ENCODE measurements at regions not wholly inside any gene's neighbourhood (a gene's known extent, or its start where the extent isn't known, plus 50 kb on each side); places are given as distances from the start of the nearest gene placed in this dataset.
A peak's percentile ranks its signal among the peaks of the same experiment; 100 is the strongest.

DNA sequence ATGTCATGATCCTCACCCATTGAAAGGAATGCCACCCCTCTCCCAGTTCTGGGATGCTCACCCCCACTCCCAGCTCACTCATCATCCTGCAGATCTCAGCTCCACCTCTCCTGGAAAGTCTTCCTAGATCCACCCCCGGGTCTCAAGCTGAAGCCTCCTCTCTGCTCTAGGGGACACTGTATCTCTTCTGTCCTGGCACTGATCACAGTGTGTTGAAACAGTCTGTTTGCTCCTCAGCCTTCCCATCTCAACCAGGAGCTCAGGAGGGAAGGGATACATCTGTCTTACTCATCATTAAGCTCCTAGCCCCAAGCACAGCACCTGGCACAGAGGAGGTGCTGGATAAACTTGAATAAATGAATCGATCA is 80.1 kb downstream of the MRPL14 start:
- Mint-ChIP-seq H3K27ac (peak overlapping the region in 2 of 7 donors; percentile 54 to 69), H3K36me3 (peaks cover 0 to 3% of the 10 kb centered on the region in 2 donors), H3K27me3 (ENCODE audit: low read depth in 3 of 3) (peaks cover 0 to 11% (median 3%) of the 10 kb centered on the region in 3 donors), H3K4me3 (peak overlapping the region in 1 of 2 donors; percentile 10), H3K4me1 (peaks cover 31% of the 10 kb centered on the region), H3K9me3 (no peaks in the 10 kb centered on the region)
- Histone ChIP-seq H3K4me2 (replicated peaks; ENCODE audit: extremely low read depth, low read length, poor library complexity, severe bottlenecking) (no peak overlapping the region), H3K27ac (ENCODE audit: low read depth in 1 of 2, low read length in 2 of 2) (no peak overlapping the region), H3K36me3 (replicated peaks in 1 of 2; ENCODE audit: control insufficient read depth in 1 of 2, insufficient read depth in 2 of 2, low read length in 2 of 2) (no peaks in the 10 kb centered on the region), H4K20me1 (ENCODE audit: insufficient read depth, low read length) (no peaks in the 10 kb centered on the region), H3K4me1 (ENCODE audit: control insufficient read depth in 1 of 2, insufficient read depth in 2 of 2, low read length in 2 of 2) (peaks cover 13 to 30% of the 10 kb centered on the region in 2 donors), H3K9ac (ENCODE audit: insufficient read depth, low read length, poor library complexity, severe bottlenecking) (no peak overlapping the region), H3K4me3 (replicated peaks in 1 of 3; ENCODE audit: low read depth in 2 of 3, low read length in 3 of 3) (no peak overlapping the region), H3K79me2 (ENCODE audit: insufficient read depth, low read length) (no peaks in the 10 kb centered on the region), H3K9me3 (replicated peaks in 1 of 2; ENCODE audit: control insufficient read depth in 1 of 2, insufficient read depth in 1 of 2, low read length in 2 of 2) (no peaks in the 10 kb centered on the region), H2AFZ (ENCODE audit: insufficient read depth, low read depth, low read length, poor library complexity, severe bottlenecking) (no peak overlapping the region), H3K27me3 (ENCODE audit: control insufficient read depth in 2 of 2, insufficient read depth in 2 of 2, low read length in 2 of 2) (no peaks in the 10 kb centered on the region)
- TF ChIP-seq, protein P1, sequence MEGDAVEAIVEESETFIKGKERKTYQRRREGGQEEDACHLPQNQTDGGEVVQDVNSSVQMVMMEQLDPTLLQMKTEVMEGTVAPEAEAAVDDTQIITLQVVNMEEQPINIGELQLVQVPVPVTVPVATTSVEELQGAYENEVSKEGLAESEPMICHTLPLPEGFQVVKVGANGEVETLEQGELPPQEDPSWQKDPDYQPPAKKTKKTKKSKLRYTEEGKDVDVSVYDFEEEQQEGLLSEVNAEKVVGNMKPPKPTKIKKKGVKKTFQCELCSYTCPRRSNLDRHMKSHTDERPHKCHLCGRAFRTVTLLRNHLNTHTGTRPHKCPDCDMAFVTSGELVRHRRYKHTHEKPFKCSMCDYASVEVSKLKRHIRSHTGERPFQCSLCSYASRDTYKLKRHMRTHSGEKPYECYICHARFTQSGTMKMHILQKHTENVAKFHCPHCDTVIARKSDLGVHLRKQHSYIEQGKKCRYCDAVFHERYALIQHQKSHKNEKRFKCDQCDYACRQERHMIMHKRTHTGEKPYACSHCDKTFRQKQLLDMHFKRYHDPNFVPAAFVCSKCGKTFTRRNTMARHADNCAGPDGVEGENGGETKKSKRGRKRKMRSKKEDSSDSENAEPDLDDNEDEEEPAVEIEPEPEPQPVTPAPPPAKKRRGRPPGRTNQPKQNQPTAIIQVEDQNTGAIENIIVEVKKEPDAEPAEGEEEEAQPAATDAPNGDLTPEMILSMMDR (IDR thresholded peaks at IDR 0.05): no peak
- intact Hi-C loops (cut with micrococcal nuclease): no loop called here
- no peak for DNase-seq
- WGBS (ENCODE audit: insufficient coverage): 76% methylated on average over 2 of the region's 2 CpGs

DNA sequence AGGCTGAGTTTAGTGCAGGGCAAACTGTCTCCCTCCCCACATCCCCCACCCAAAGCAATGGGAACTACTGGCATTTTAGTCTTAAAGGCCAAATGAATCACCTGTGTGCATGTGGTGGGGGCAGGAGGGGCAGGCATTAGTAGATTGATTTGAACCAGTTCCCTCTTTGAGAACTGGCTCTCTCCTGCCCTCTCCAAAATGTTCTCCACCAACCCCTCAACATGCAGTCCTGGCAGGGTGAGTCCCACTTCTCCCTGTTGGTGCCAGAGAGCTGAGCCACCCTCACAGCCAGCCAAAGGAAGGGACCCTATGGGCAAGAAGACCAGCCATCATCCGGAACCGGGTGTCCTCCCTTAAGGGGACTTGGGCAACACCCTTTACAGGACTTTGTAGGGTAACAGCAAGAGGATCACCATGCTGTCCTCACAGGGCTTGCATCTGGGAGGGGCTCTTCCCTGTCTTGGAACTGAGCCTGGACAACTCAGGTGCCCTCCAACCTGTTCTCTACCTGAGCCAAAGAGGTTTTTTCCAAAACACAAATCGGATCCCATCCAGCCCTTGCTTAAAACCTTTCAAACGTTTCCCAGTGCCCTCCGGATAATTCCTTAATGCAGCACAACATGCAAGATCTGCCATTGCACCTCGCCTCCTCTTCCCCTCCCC is 80.6 kb downstream of the MRPL14 start:
- Mint-ChIP-seq H3K36me3 (peaks cover 0 to 3% of the 10 kb centered on the region in 2 donors), H3K27ac (no peak overlapping the region), H3K9me3 (no peaks in the 10 kb centered on the region), H3K27me3 (ENCODE audit: low read depth in 3 of 3) (peaks cover 0 to 11% (median 3%) of the 10 kb centered on the region in 3 donors), H3K4me1 (peaks cover 31% of the 10 kb centered on the region), H3K4me3 (peak overlapping the region in 1 of 2 donors; percentile 40)
- H3K27me3 ChIP-seq (ENCODE audit: control insufficient read depth in 2 of 2, insufficient read depth in 2 of 2, low read length in 2 of 2): no peaks in the 10 kb centered on the region
- TF ChIP-seq, protein P1 (IDR thresholded peaks at IDR 0.05): no peak
- no peak overlapping the region for H2AFZ ChIP-seq (ENCODE audit: insufficient read depth, low read depth, low read length, poor library complexity, severe bottlenecking)
- H3K4me2 ChIP-seq (replicated peaks; ENCODE audit: extremely low read depth, low read length, poor library complexity, severe bottlenecking): no peak overlapping the region
- H4K20me1 ChIP-seq (ENCODE audit: insufficient read depth, low read length): no peaks in the 10 kb centered on the region
- H3K4me1 ChIP-seq (ENCODE audit: control insufficient read depth in 1 of 2, insufficient read depth in 2 of 2, low read length in 2 of 2): peaks cover 11 to 30% of the 10 kb centered on the region in 2 donors
- intact Hi-C loops (cut with micrococcal nuclease): no loop called here
- H3K4me3 ChIP-seq (replicated peaks in 1 of 3; ENCODE audit: low read depth in 2 of 3, low read length in 3 of 3): no peak overlapping the region
- 83% methylated on average over 6 of the region's 6 CpGs for WGBS (ENCODE audit: insufficient coverage)
- H3K9ac ChIP-seq (ENCODE audit: insufficient read depth, low read length, poor library complexity, severe bottlenecking): no peak overlapping the region
- no peak overlapping the region for H3K27ac ChIP-seq (ENCODE audit: low read depth in 1 of 2, low read length in 2 of 2)
- H3K36me3 ChIP-seq (replicated peaks in 1 of 2; ENCODE audit: control insufficient read depth in 1 of 2, insufficient read depth in 2 of 2, low read length in 2 of 2): no peaks in the 10 kb centered on the region
- DNase-seq: no peak
- no peaks in the 10 kb centered on the region for H3K9me3 ChIP-seq (replicated peaks in 1 of 2; ENCODE audit: control insufficient read depth in 1 of 2, insufficient read depth in 1 of 2, low read length in 2 of 2)
- H3K79me2 ChIP-seq (ENCODE audit: insufficient read depth, low read length): no peaks in the 10 kb centered on the region

Data from CD14-positive monocyte (primary cell).